GM18873 (cell line): ENCODE measurements at regions not wholly inside any gene's neighbourhood (a gene's known extent, or its start where the extent isn't known, plus 50 kb on each side); places are given as distances from the start of the nearest gene placed in this dataset.

ENCODE experiments used
- ATAC-seq: cut with Tn5 transposase; IDR thresholded peaks from one replicate; pipeline ENCODE4 v1.9.1; 2021; ENCODE audit warnings: mild to moderate bottlenecking, moderate library complexity, moderate number of reproducible peaks; ENCODE audit not compliant: unreplicated experiment, low FRiP score

- ATAC-seq, result no peak
Observed at GRCh38 chr11:103659206-103659618, 377.2 kb upstream of the DDI1 start.

GRCh38 chr11:103659743-103660142, 376.7 kb upstream of the DDI1 start:
- ATAC-seq, result no peak

- ATAC-seq, result no peak
Observed at GRCh38 chr11:103661185-103661584, 375.3 kb upstream of the DDI1 start.

GRCh38 chr11:103661991-103662390, 374.4 kb upstream of the DDI1 start:
- no peak for ATAC-seq

- ATAC-seq, result no peak
Observed at GRCh38 chr11:103662880-103663279, 373.6 kb upstream of the DDI1 start.

GRCh38 chr11:103668859-103669258, 367.6 kb upstream of the DDI1 start:
- ATAC-seq, result no peak

- no peak for ATAC-seq
Observed at GRCh38 chr11:103671143-103671651, 365.2 kb upstream of the DDI1 start.

- no peak for ATAC-seq
Observed at GRCh38 chr11:103673773-103674172, 362.7 kb upstream of the DDI1 start.

- ATAC-seq, result no peak
Observed at GRCh38 chr11:103676413-103676812, 360.0 kb upstream of the DDI1 start.

GRCh38 chr11:103680826-103681225, 355.6 kb upstream of the DDI1 start:
- ATAC-seq, result no peak

- ATAC-seq, result peak; percentile 4
Observed at GRCh38 chr11:103681855-103682254, 354.6 kb upstream of the DDI1 start.

GRCh38 chr11:103682318-103683184, 353.9 kb upstream of the DDI1 start:
- peak; percentile 95 for ATAC-seq

GRCh38 chr11:103683576-103683975, 352.9 kb upstream of the DDI1 start:
- no peak for ATAC-seq

- no peak for ATAC-seq
Observed at GRCh38 chr11:103688924-103689323, 347.5 kb upstream of the DDI1 start.

GRCh38 chr11:103690356-103690755, 346.1 kb upstream of the DDI1 start:
- ATAC-seq, result no peak

- ATAC-seq, result no peak
Observed at GRCh38 chr11:103696123-103696522, 340.3 kb upstream of the DDI1 start.

GRCh38 chr11:103699216-103699615, 337.2 kb upstream of the DDI1 start:
- ATAC-seq, result no peak

- no peak for ATAC-seq
Observed at GRCh38 chr11:103699656-103700055, 336.8 kb upstream of the DDI1 start.

- no peak for ATAC-seq
Observed at GRCh38 chr11:103700622-103701021, 335.8 kb upstream of the DDI1 start.

- no peak for ATAC-seq
Observed at GRCh38 chr11:103703437-103703836, 333.0 kb upstream of the DDI1 start.

- ATAC-seq, result no peak
Observed at GRCh38 chr11:103703954-103704353, 332.5 kb upstream of the DDI1 start.

GRCh38 chr11:103705642-103706041, 330.8 kb upstream of the DDI1 start:
- ATAC-seq, result no peak
